Keratinocyte (primary cell): ENCODE measurements at regions not wholly inside any gene's neighbourhood (a gene's known extent, or its start where the extent isn't known, plus 50 kb on each side); places are given as distances from the start of the nearest gene placed in this dataset.

Experiments
- DNase-seq: peaks from one replicate; pipeline ENCODE4 v3.0.0-alpha.2; 2011; ENCODE audit warnings: low read depth, missing footprints, low spot score
- FAIRE-seq: peaks from 2 replicates; lab custom pipeline; 2011; peaks lifted over from hg19 to GRCh38; lab: Jason Lieb, UNC
- H2AFZ ChIP-seq: 2 replicates; pipeline ENCODE4 v1.6.0; 2012; ENCODE audit warnings: low read length, control low read depth, inconsistent platforms; ENCODE audit not compliant: control insufficient read depth
- H3K27ac ChIP-seq: 2 replicates; pipeline ENCODE4 v1.5.1; 2011; ENCODE audit warnings: low read length; ENCODE audit not compliant: control insufficient read depth, insufficient read depth
- H3K27me3 ChIP-seq: 3 replicates; pipeline ENCODE4 v1.6.0; 2011; ENCODE audit warnings: low read length; ENCODE audit not compliant: control insufficient read depth, insufficient read depth; ENCODE audit errors: extremely low read depth
- H3K36me3 ChIP-seq, 2 experiments: 2 replicates in 1 of 2; 3 replicates in 1 of 2; pipeline ENCODE4 v1.5.1; 2011; ENCODE audit warnings: low read length in 2 of 2, mild to moderate bottlenecking in 1 of 2; ENCODE audit not compliant: control insufficient read depth in 2 of 2, insufficient read depth in 2 of 2; ENCODE audit errors: extremely low read depth in 1 of 2
- H3K4me1 ChIP-seq: 3 replicates; pipeline ENCODE4 v1.5.1; 2011; ENCODE audit warnings: low read length; ENCODE audit not compliant: control insufficient read depth, insufficient read depth; ENCODE audit errors: extremely low read depth
- H3K4me2 ChIP-seq: 3 replicates; pipeline ENCODE4 v1.6.0; 2011; ENCODE audit warnings: low read depth, low read length; ENCODE audit not compliant: control insufficient read depth, insufficient read depth; ENCODE audit errors: extremely low read depth
- H3K4me3 ChIP-seq, 3 experiments: fragments of 200-600 bp in 1 of 3; sonication (generic) in 1 of 3; 2 replicates in 2 of 3; 3 replicates in 1 of 3; pipeline ENCODE4 v1.5.1; 2011 to 2016; ENCODE audit warnings: low read length in 3 of 3, mild to moderate bottlenecking in 3 of 3, control low read depth in 2 of 3, inconsistent platforms in 1 of 3, low read depth in 1 of 3, mixed read lengths in 1 of 3, mixed run types in 1 of 3, moderate library complexity in 1 of 3; ENCODE audit not compliant: control insufficient read depth in 2 of 3, insufficient read depth in 2 of 3; ENCODE audit errors: extremely low read depth in 1 of 3
- H3K79me2 ChIP-seq: 2 replicates; pipeline ENCODE4 v1.6.0; 2012; ENCODE audit warnings: low read length; ENCODE audit not compliant: control insufficient read depth, insufficient read depth
- H3K9ac ChIP-seq: 3 replicates; pipeline ENCODE4 v1.6.0; 2011; ENCODE audit warnings: low read length; ENCODE audit not compliant: control insufficient read depth, insufficient read depth; ENCODE audit errors: extremely low read depth
- H3K9me1 ChIP-seq: 3 replicates; pipeline ENCODE4 v1.6.0; 2011; ENCODE audit warnings: low read length; ENCODE audit not compliant: control insufficient read depth, insufficient read depth; ENCODE audit errors: extremely low read depth
- H3K9me3 ChIP-seq: 2 replicates; pipeline ENCODE4 v1.5.1; 2012; ENCODE audit warnings: low read depth, low read length; ENCODE audit not compliant: control insufficient read depth
- H4K20me1 ChIP-seq: 3 replicates; pipeline ENCODE4 v1.6.0; 2011; ENCODE audit warnings: low read length; ENCODE audit not compliant: control insufficient read depth, insufficient read depth; ENCODE audit errors: extremely low read depth
- CTCF ChIP-seq, 3 experiments: IDR thresholded peaks in 1 of 3; conservative IDR thresholded peaks in 1 of 3; optimal IDR thresholded peaks in 1 of 3; 2 replicates in 2 of 3; 3 replicates in 1 of 3; pipeline versions ENCODE3 to v1.5.1; 2011; ENCODE audit warnings: low read length in 3 of 3, mild to moderate bottlenecking in 3 of 3, moderate library complexity in 2 of 3, control low read depth in 1 of 3, inconsistent platforms in 1 of 3; ENCODE audit not compliant: insufficient read depth in 2 of 3; ENCODE audit errors: extremely low read depth in 1 of 3
- EZH2 ChIP-seq: IDR thresholded peaks from one replicate; pipeline ENCODE4 v1.6.1; 2012; ENCODE audit warnings: inconsistent platforms, mild to moderate bottlenecking, low read length, moderate library complexity
- dilution Hi-C: fragments of 300-500 bp; cut with MboI; formaldehyde crosslinking; loops from one replicate; pipeline ENCODE4 v1.7.0; 2020; ENCODE audit warnings: low sequenced_read_pairs; ENCODE audit not compliant: extremely low pct_ligation_motif_present

GRCh38 chr13:34867590-34867989 is 74.5 kb upstream of the NBEA start:
- no peak for FAIRE-seq
- Histone ChIP-seq H4K20me1 (no peaks in the 10 kb centered on the region), H3K36me3 (no peaks in the 10 kb centered on the region), H3K4me1 (no peaks in the 10 kb centered on the region), H3K27ac (no peak overlapping the region), H3K9me1 (no peaks in the 10 kb centered on the region), H3K4me3 (no peak overlapping the region), H3K4me2 (no peak overlapping the region), H3K79me2 (no peaks in the 10 kb centered on the region), H2AFZ (no peak overlapping the region), H3K9ac (no peak overlapping the region), H3K27me3 (no peaks in the 10 kb centered on the region), H3K9me3 (no peaks in the 10 kb centered on the region)
- no peak for TF ChIP-seq EZH2
- no peak for TF ChIP-seq CTCF (optimal IDR thresholded peaks at IDR 0.05 in 1 of 3, IDR thresholded peaks at IDR 0.05 in 1 of 3, conservative IDR thresholded peaks at IDR 0.05 in 1 of 3; ENCODE audit: extremely low read depth in 1 of 3, insufficient read depth in 2 of 3, low read length in 3 of 3)
- dilution Hi-C loops: no loop called here
- DNase-seq: no peak

- H3K4me3 ChIP-seq: no peak overlapping the region
- H3K36me3 ChIP-seq: no peaks in the 10 kb centered on the region
- H2AFZ ChIP-seq: no peak overlapping the region
- H4K20me1 ChIP-seq: no peaks in the 10 kb centered on the region
- H3K9me3 ChIP-seq: no peaks in the 10 kb centered on the region
- dilution Hi-C loops: no loop called here
- no peak for DNase-seq
- FAIRE-seq: no peak
- H3K27ac ChIP-seq: no peak overlapping the region
- H3K27me3 ChIP-seq: no peaks in the 10 kb centered on the region
- no peaks in the 10 kb centered on the region for H3K4me1 ChIP-seq
- H3K9me1 ChIP-seq: no peaks in the 10 kb centered on the region
- TF ChIP-seq CTCF (optimal IDR thresholded peaks at IDR 0.05 in 1 of 3, IDR thresholded peaks at IDR 0.05 in 1 of 3, conservative IDR thresholded peaks at IDR 0.05 in 1 of 3; ENCODE audit: extremely low read depth in 1 of 3, insufficient read depth in 2 of 3, low read length in 3 of 3): no peak
- no peak for TF ChIP-seq EZH2
- H3K4me2 ChIP-seq: no peak overlapping the region
- H3K79me2 ChIP-seq: no peaks in the 10 kb centered on the region
- H3K9ac ChIP-seq: no peak overlapping the region
Observed at GRCh38 chr13:34868733-34869132, 73.3 kb upstream of the NBEA start.
